C4-2B (cell line): ENCODE measurements at regions not wholly inside any gene's neighbourhood (a gene's known extent, or its start where the extent isn't known, plus 50 kb on each side); places are given as distances from the start of the nearest gene placed in this dataset.

ENCODE experiments used
- H3K27ac ChIP-seq: fragments of 450-650 bp; 2 replicates; pipeline ENCODE4 v1.5.1; 2017
- CTCF ChIP-seq: fragments of 450-650 bp; conservative IDR thresholded peaks from 2 replicates; pipeline ENCODE4 v1.5.1; 2017; ENCODE audit warnings: mild to moderate bottlenecking
- ZFX ChIP-seq: fragments of 450-650 bp; IDR thresholded peaks from 2 replicates; pipeline ENCODE4 v1.6.1; 2017

- no peak for TF ChIP-seq CTCF
- TF ChIP-seq ZFX: no peak
- no peak overlapping the region for H3K27ac ChIP-seq
These were observed 51.9 kb upstream of the COMTD1 start for GRCh38 chr10:75287697-75288096.

- no peak overlapping the region for H3K27ac ChIP-seq
- TF ChIP-seq CTCF (no peak), ZFX (no peak)
These were observed 51.1 kb upstream of the COMTD1 start for GRCh38 chr10:75286901-75287300.
